HCT116 (cell line): ENCODE measurements at regions not wholly inside any gene's neighbourhood (a gene's known extent, or its start where the extent isn't known, plus 50 kb on each side); places are given as distances from the start of the nearest gene placed in this dataset.

Source experiments
- ATAC-seq: fragments of 200-7000 bp; cut with Tn5 transposase; 2 replicates; pipeline ENCODE4 v1.9.1; 2020; ENCODE audit warnings: mild to moderate bottlenecking, moderate library complexity
- BruUV-seq: library from RNA; stranded (reverse); fragments of 400-500 nt; replicated peaks from 2 replicates; lab custom pipeline; 2021; lab: Mats Ljungman, UMichigan
- CTCF ChIA-PET: fragments of 300-600 bp; sonication (Branson Sonifier 250); formaldehyde crosslinking; loops from one replicate; lab custom pipeline; 2021; ENCODE audit warnings: antibody characterized with exemption; lab: Charles Lee
- POLR2A ChIA-PET: fragments of 300-600, 350-600 bp; sonication (Branson Sonifier 250); formaldehyde crosslinking; loops from one replicate; lab custom pipeline; 2021; ENCODE audit warnings: antibody characterized with exemption; lab: Charles Lee
- RAD21 ChIA-PET, 2 experiments: fragments of 300-600 bp; sonication (Branson Sonifier 250); formaldehyde crosslinking; loops; one replicate each; lab custom pipeline; 2023; ENCODE audit warnings: low total read pairs in 2 of 2; ENCODE audit not compliant: uncharacterized antibody in 2 of 2, unreplicated experiment in 2 of 2, low non-redundant PET in 1 of 2; lab: Charles Lee
- DNase-seq: peaks from one replicate; pipeline ENCODE4 v3.0.0-alpha.2; 2010; ENCODE audit warnings: low read depth, low spot score
- H2AFZ ChIP-seq: fragments of 200-600 bp; shearing (Covaris generic), sonication (generic); 2 replicates; pipeline ENCODE4 v1.6.1; 2017; ENCODE audit warnings: low read depth, mixed run types, mixed read lengths, antibody characterized with exemption, low read length; ENCODE audit not compliant: poor library complexity, severe bottlenecking
- H3K27ac ChIP-seq: 2 replicates; pipeline ENCODE4 v1.5.1; 2012; ENCODE audit warnings: low read depth, low read length
- H3K27me3 ChIP-seq: fragments of 200-600 bp; sonication (generic); 2 replicates; pipeline ENCODE4 v1.6.1; 2016; ENCODE audit warnings: mixed run types, low read length, mixed read lengths; ENCODE audit not compliant: insufficient read depth
- H3K36me3 ChIP-seq, 2 experiments: fragments of 200-500 bp in 1 of 2; fragments of 200-600 bp in 1 of 2; sonication (Bioruptor generic) in 1 of 2; sonication (generic) in 1 of 2; 2 replicates each; pipeline versions ENCODE4 v1.5.1 to v1.6.1; 2014 to 2016; ENCODE audit warnings: low read length in 2 of 2, inconsistent platforms in 1 of 2, mixed read lengths in 1 of 2, mixed run types in 1 of 2; ENCODE audit not compliant: insufficient read depth in 2 of 2, control insufficient read depth in 1 of 2
- H3K4me1 ChIP-seq, 2 experiments: fragments of 200-600 bp in 1 of 2; sonication (generic) in 1 of 2; 2 replicates each; pipeline versions ENCODE4 v1.5.1 to v1.6.1; 2012 to 2017; ENCODE audit warnings: low read length in 2 of 2, inconsistent platforms in 1 of 2, mild to moderate bottlenecking in 1 of 2, mixed read lengths in 1 of 2, mixed run types in 1 of 2, moderate library complexity in 1 of 2; ENCODE audit not compliant: insufficient read depth in 2 of 2, control insufficient read depth in 1 of 2
- H3K4me2 ChIP-seq: fragments of 200-600 bp; sonication (generic); 2 replicates; pipeline ENCODE4 v1.6.1; 2017; ENCODE audit warnings: mixed run types, low read length, mixed read lengths
- H3K4me3 ChIP-seq, 2 experiments: fragments of 200-600 bp in 1 of 2; sonication (generic) in 1 of 2; replicated peaks in 1 of 2; 2 replicates each; pipeline ENCODE4 v1.5.1; 2011 to 2016; ENCODE audit warnings: low read length in 2 of 2, control low read depth in 1 of 2, low read depth in 1 of 2, mild to moderate bottlenecking in 1 of 2, mixed read lengths in 1 of 2, mixed run types in 1 of 2
- H3K79me2 ChIP-seq: fragments of 200-600 bp; sonication (generic); 2 replicates; pipeline ENCODE4 v1.6.1; 2017; ENCODE audit warnings: mild to moderate bottlenecking, mixed run types, low read length, moderate library complexity, mixed read lengths; ENCODE audit not compliant: insufficient read depth
- H3K9ac ChIP-seq: fragments of 200-600 bp; sonication (generic); 2 replicates; pipeline ENCODE4 v1.6.1; 2016; ENCODE audit warnings: low read length, mixed read lengths
- H3K9me2 ChIP-seq: fragments of 200-600 bp; sonication (generic), shearing (Covaris generic); 2 replicates; pipeline ENCODE4 v1.6.1; 2017; ENCODE audit warnings: mixed run types, mild to moderate bottlenecking, moderate library complexity; ENCODE audit not compliant: insufficient read depth
- H3K9me3 ChIP-seq, 2 experiments: fragments of 200-500 bp in 1 of 2; fragments of 200-600 bp in 1 of 2; sonication (Bioruptor generic) in 1 of 2; sonication (generic) in 1 of 2; 2 replicates each; pipeline ENCODE4 v1.6.1; 2014 to 2017; ENCODE audit warnings: low read length in 2 of 2, mixed read lengths in 2 of 2, inconsistent platforms in 1 of 2, low read depth in 1 of 2, mild to moderate bottlenecking in 1 of 2, mixed run types in 1 of 2, moderate library complexity in 1 of 2; ENCODE audit not compliant: control insufficient read depth in 1 of 2, insufficient read depth in 1 of 2
- H4K20me1 ChIP-seq: fragments of 200-600 bp; sonication (generic), shearing (Covaris generic); 2 replicates; pipeline ENCODE4 v1.6.1; 2017; ENCODE audit warnings: mixed run types, mild to moderate bottlenecking, moderate library complexity; ENCODE audit not compliant: insufficient read depth
- ATF3 ChIP-seq: IDR thresholded peaks from 2 replicates; pipeline ENCODE4 v1.6.1; 2012
- CTCF ChIP-seq, 3 experiments: fragments of 200-600 bp in 1 of 3; sonication (generic) in 1 of 3; IDR thresholded peaks in 2 of 3; conservative IDR thresholded peaks in 1 of 3; 2 replicates each; pipeline ENCODE4 v1.5.1; 2012 to 2017; ENCODE audit warnings: low read depth in 2 of 3, low read length in 2 of 3, antibody characterized with exemption in 1 of 3, borderline replicate concordance in 1 of 3, control low read depth in 1 of 3, mild to moderate bottlenecking in 1 of 3, mixed read lengths in 1 of 3, mixed run types in 1 of 3, moderate library complexity in 1 of 3; ENCODE audit not compliant: insufficient read depth in 1 of 3
- EGR1 ChIP-seq: IDR thresholded peaks from 2 replicates; pipeline ENCODE4 v1.6.1; 2012; ENCODE audit warnings: low read depth
- FOSL1 ChIP-seq: IDR thresholded peaks from 2 replicates; pipeline ENCODE4 v1.6.1; 2012; ENCODE audit warnings: low read depth
- RAD21 ChIP-seq: IDR thresholded peaks from 2 replicates; pipeline ENCODE4 v1.6.1; 2012; ENCODE audit warnings: low read depth, mild to moderate bottlenecking
- SIN3A ChIP-seq: IDR thresholded peaks from 2 replicates; pipeline ENCODE4 v1.6.1; 2012; ENCODE audit warnings: low read depth
- SRF ChIP-seq: IDR thresholded peaks from 2 replicates; pipeline ENCODE4 v1.6.1; 2012; ENCODE audit warnings: low read depth
- TCF7L2 ChIP-seq: IDR thresholded peaks from 2 replicates; pipeline ENCODE4 v1.7.0; 2011; ENCODE audit warnings: borderline replicate concordance, inconsistent platforms; ENCODE audit not compliant: insufficient read depth, insufficient read length; ENCODE audit errors: extremely low read depth
- YY1 ChIP-seq: IDR thresholded peaks from 2 replicates; pipeline ENCODE4 v1.6.1; 2011; ENCODE audit warnings: low read length, low read depth, moderate library complexity, mild to moderate bottlenecking; ENCODE audit not compliant: insufficient replicate concordance; ENCODE audit errors: extremely low read depth
- intact Hi-C: fragments of 100-400 bp; cut with micrococcal nuclease; formaldehyde crosslinking; loops from 2 replicates; pipeline ENCODE4 v1.10.0; 2022

DNA sequence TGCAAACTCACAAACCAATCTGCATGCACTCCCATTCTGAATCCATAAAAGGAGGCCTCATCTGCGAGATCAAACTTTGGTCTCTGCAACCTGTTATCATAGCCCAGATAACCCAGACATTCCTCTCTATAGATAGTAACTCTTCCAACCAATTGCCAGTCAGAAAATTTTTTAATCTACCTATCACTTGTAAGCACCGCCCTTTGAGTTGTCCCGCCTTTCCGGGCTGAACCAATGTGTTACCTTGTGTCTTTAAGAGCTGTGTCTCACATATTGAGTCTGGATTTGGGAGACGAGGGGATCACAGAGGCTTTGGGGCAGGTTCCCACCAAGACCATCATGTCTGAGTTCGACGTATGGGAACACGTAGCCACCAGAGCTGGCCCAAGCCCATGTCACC is 91.1 kb upstream of the PPP1R26 start:
- intact Hi-C loops, result no loop called here
- ChIA-PET POLR2A (no interaction called here), CTCF (no interaction called here)

More for the DNA sequence above, 91.1 kb upstream of the PPP1R26 start:
- TF ChIP-seq CTCF (IDR thresholded peaks at IDR 0.05 in 2 of 3, conservative IDR thresholded peaks at IDR 0.05 in 1 of 3; ENCODE audit: borderline replicate concordance in 1 of 3, insufficient read depth in 1 of 3, low read depth in 2 of 3, low read length in 2 of 3) (no peak), TCF7L2 (no peak), RAD21 (no peak), FOSL1 (no peak), SRF (no peak), SIN3A (no peak), YY1 (no peak), EGR1 (no peak), ATF3 (no peak)
- no peak overlapping the region for H2AFZ ChIP-seq
- no peak overlapping the region for H3K4me2 ChIP-seq
- no peak overlapping the region for H3K9ac ChIP-seq
- no peak for DNase-seq
- no peaks in the 10 kb centered on the region for H3K36me3 ChIP-seq
- RAD21 ChIA-PET, result no interaction called here
- no peaks in the 10 kb centered on the region for H3K27me3 ChIP-seq
- no peaks in the 10 kb centered on the region for H3K9me2 ChIP-seq
- H3K27ac ChIP-seq, result no peak overlapping the region
- no peaks in the 10 kb centered on the region for H3K4me1 ChIP-seq
- no peak overlapping the region for H3K4me3 ChIP-seq
- H3K9me3 ChIP-seq, result no peaks in the 10 kb centered on the region
- no TSS peak for BruUV-seq
- H4K20me1 ChIP-seq, result no peaks in the 10 kb centered on the region
- no peaks in the 10 kb centered on the region for H3K79me2 ChIP-seq
- ATAC-seq, result peak; percentile 44; the same call in 1 of the 2 replicates
